ENCODE measurements at regions not wholly inside any gene's neighbourhood (a gene's known extent, or its start where the extent isn't known, plus 50 kb on each side); places are given as distances from the start of the nearest gene placed in this dataset.

GRCh38 chr4:85318415-85318814 lies 156.5 kb upstream of the ARHGAP24 start:
- no peak for TF ChIP-seq CTCF (IDR thresholded peaks at IDR 0.05; ENCODE audit: insufficient read depth in 1 of 2, low read depth in 1 of 2, low read length in 1 of 2, severe bottlenecking in 1 of 2, unreplicated experiment in 1 of 2)
- intact Hi-C loops (cut with micrococcal nuclease; ENCODE audit: unreplicated experiment) = loop anchor here (10.0 kb wide), 1 partner anchor 174 kb away; no protein-coding TSS in a partner anchor
- no TSS peak for BruUV-seq (replicated peaks)
- H3K4me3 ChIP-seq (ENCODE audit: low read depth, low read length) = no peak overlapping the region
- DNase-seq = no peak
- no peak overlapping the region for H3K4me3 Mint-ChIP-seq (ENCODE audit: unreplicated experiment)
- no peak overlapping the region for H3K27ac Mint-ChIP-seq (ENCODE audit: unreplicated experiment)
- no peaks in the 10 kb centered on the region for H3K27me3 Mint-ChIP-seq (ENCODE audit: insufficient read depth, unreplicated experiment)
- ChIA-PET CTCF (no interaction called here), POLR2A (no interaction called here)
- no peaks in the 10 kb centered on the region for H3K9me3 ChIP-seq
- peaks cover 10% of the 10 kb centered on the region for H3K9me3 Mint-ChIP-seq (ENCODE audit: unreplicated experiment)
- H3K4me1 Mint-ChIP-seq (ENCODE audit: low read depth, unreplicated experiment) = no peaks in the 10 kb centered on the region
- no peaks in the 10 kb centered on the region for H3K36me3 Mint-ChIP-seq (ENCODE audit: insufficient read depth, unreplicated experiment)
- no peaks in the 10 kb centered on the region for H3K36me3 ChIP-seq (ENCODE audit: control insufficient read depth, insufficient read depth, low read length)
- no peaks in the 10 kb centered on the region for H3K27me3 ChIP-seq (replicated peaks; ENCODE audit: control insufficient read depth, insufficient read depth, low read length)
- H3K4me1 ChIP-seq = no peaks in the 10 kb centered on the region

GRCh38 chr4:85358831-85359230 lies 116.1 kb upstream of the ARHGAP24 start:
- CTCF ChIA-PET = no interaction called here
- TF ChIP-seq CTCF (IDR thresholded peaks at IDR 0.05; ENCODE audit: insufficient read depth in 1 of 2, low read depth in 1 of 2, low read length in 1 of 2, severe bottlenecking in 1 of 2, unreplicated experiment in 1 of 2) = no peak
- BruUV-seq (replicated peaks) = no TSS peak

GRCh38 chr4:85362550-85362949 lies 112.4 kb upstream of the ARHGAP24 start:
- Mint-ChIP-seq H3K27ac (ENCODE audit: unreplicated experiment) (no peak overlapping the region), H3K4me1 (ENCODE audit: low read depth, unreplicated experiment) (no peaks in the 10 kb centered on the region), H3K4me3 (ENCODE audit: unreplicated experiment) (no peak overlapping the region), H3K27me3 (ENCODE audit: insufficient read depth, unreplicated experiment) (peaks cover 13% of the 10 kb centered on the region), H3K36me3 (ENCODE audit: insufficient read depth, unreplicated experiment) (no peaks in the 10 kb centered on the region), H3K9me3 (ENCODE audit: unreplicated experiment) (no peaks in the 10 kb centered on the region)
- no peaks in the 10 kb centered on the region for H3K27me3 ChIP-seq (replicated peaks; ENCODE audit: control insufficient read depth, insufficient read depth, low read length)
- H3K36me3 ChIP-seq (ENCODE audit: control insufficient read depth, insufficient read depth, low read length) = no peaks in the 10 kb centered on the region
- POLR2A ChIA-PET = no interaction called here
- no peaks in the 10 kb centered on the region for H3K9me3 ChIP-seq
- no peak for DNase-seq
- no TSS peak for BruUV-seq (replicated peaks)
- no peaks in the 10 kb centered on the region for H3K4me1 ChIP-seq
- intact Hi-C loops (cut with micrococcal nuclease; ENCODE audit: unreplicated experiment) = no loop called here
- TF ChIP-seq CTCF (IDR thresholded peaks at IDR 0.05; ENCODE audit: insufficient read depth in 1 of 2, low read depth in 1 of 2, low read length in 1 of 2, severe bottlenecking in 1 of 2, unreplicated experiment in 1 of 2) = no peak
- CTCF ChIA-PET = no interaction called here
- no peak overlapping the region for H3K4me3 ChIP-seq (ENCODE audit: low read depth, low read length)

More at GRCh38 chr4:85358831-85359230, 116.1 kb upstream of the ARHGAP24 start:
- POLR2A ChIA-PET = no interaction called here
- no peaks in the 10 kb centered on the region for H3K4me1 Mint-ChIP-seq (ENCODE audit: low read depth, unreplicated experiment)
- no peak overlapping the region for H3K27ac Mint-ChIP-seq (ENCODE audit: unreplicated experiment)
- Histone ChIP-seq H3K27me3 (replicated peaks; ENCODE audit: control insufficient read depth, insufficient read depth, low read length) (no peaks in the 10 kb centered on the region), H3K9me3 (no peaks in the 10 kb centered on the region), H3K36me3 (ENCODE audit: control insufficient read depth, insufficient read depth, low read length) (no peaks in the 10 kb centered on the region), H3K4me1 (no peaks in the 10 kb centered on the region), H3K4me3 (ENCODE audit: low read depth, low read length) (no peak overlapping the region)
- intact Hi-C loops (cut with micrococcal nuclease; ENCODE audit: unreplicated experiment) = no loop called here
- H3K36me3 Mint-ChIP-seq (ENCODE audit: insufficient read depth, unreplicated experiment) = no peaks in the 10 kb centered on the region
- DNase-seq = no peak
- no peaks in the 10 kb centered on the region for H3K9me3 Mint-ChIP-seq (ENCODE audit: unreplicated experiment)
- H3K27me3 Mint-ChIP-seq (ENCODE audit: insufficient read depth, unreplicated experiment) = peaks cover 23% of the 10 kb centered on the region
- no peak overlapping the region for H3K4me3 Mint-ChIP-seq (ENCODE audit: unreplicated experiment)

All from Caco-2 (cell line).